Lower lobe of right lung (tissue), 2 donors: ENCODE measurements at regions not wholly inside any gene's neighbourhood (a gene's known extent, or its start where the extent isn't known, plus 50 kb on each side); places are given as distances from the start of the nearest gene placed in this dataset.
"Not testable (repeated sequence)": the region's sequence is repeated elsewhere in the genome, so short reads cannot be mapped to it uniquely, and the experiment has no call there.

ENCODE experiments used
- ATAC-seq, 2 donors: fragments of 200-7000 bp; cut with Tn5 transposase; one replicate each; pipeline ENCODE4 v1.9.1; 2020 to 2022; ENCODE audit warnings: mild to moderate bottlenecking in 2 of 2, moderate library complexity in 2 of 2
- DNase-seq: peaks from one replicate; pipeline ENCODE4 v3.0.0-alpha.2; 2020
- H3K27ac ChIP-seq: fragments of 200-600 bp; one replicate; pipeline ENCODE4 v1.8.0; 2022
- H3K27me3 ChIP-seq: fragments of 200-600 bp; one replicate; pipeline ENCODE4 v1.8.0; 2022; ENCODE audit warnings: low read depth
- H3K36me3 ChIP-seq: fragments of 200-600 bp; one replicate; pipeline ENCODE4 v1.8.0; 2022; ENCODE audit warnings: mild to moderate bottlenecking
- H3K4me1 ChIP-seq: fragments of 200-600 bp; one replicate; pipeline ENCODE4 v1.8.0; 2022
- H3K4me3 ChIP-seq: fragments of 200-600 bp; one replicate; pipeline ENCODE4 v1.8.0; 2022; ENCODE audit warnings: mild to moderate bottlenecking
- H3K9me3 ChIP-seq: fragments of 200-600 bp; one replicate; pipeline ENCODE4 v1.8.0; 2022
- CTCF ChIP-seq: fragments of 200-600 bp; IDR thresholded peaks from one replicate; pipeline ENCODE4 v1.8.0; 2022; ENCODE audit warnings: antibody characterized with exemption, mild to moderate bottlenecking
- intact Hi-C: fragments of 100-400 bp; cut with DNase I; formaldehyde crosslinking; loops from one replicate; pipeline ENCODE4 v1.11.0; 2022
- donor health status: DM: no; HTN: yes; CAD: no; lungs with severe emphysema.

- DNase-seq (no peak), ATAC-seq (no peak)
- Histone ChIP-seq H3K4me1 (no peaks in the 10 kb centered on the region), H3K27me3 (no peaks in the 10 kb centered on the region), H3K4me3 (no peak overlapping the region), H3K36me3 (no peaks in the 10 kb centered on the region), H3K27ac (no peak overlapping the region), H3K9me3 (no peaks in the 10 kb centered on the region)
- TF ChIP-seq CTCF, result no peak
- intact Hi-C loops, result no loop called here
Measured at GRCh38 chr11:133636711-133637355, 104.5 kb upstream of the OPCML start.

GRCh38 chr11:133635244-133635739 lies 103.0 kb upstream of the OPCML start:
- Histone ChIP-seq H3K4me3 (no peak overlapping the region), H3K27ac (no peak overlapping the region), H3K9me3 (no peaks in the 10 kb centered on the region), H3K36me3 (no peaks in the 10 kb centered on the region), H3K27me3 (no peaks in the 10 kb centered on the region), H3K4me1 (no peaks in the 10 kb centered on the region)
- DNase-seq (no peak), ATAC-seq (no peak)
- no peak for TF ChIP-seq CTCF
- intact Hi-C loops, result no loop called here

GRCh38 chr11:133628371-133628770 lies 96.1 kb upstream of the OPCML start:
- intact Hi-C loops, result not testable (repeated sequence)

GRCh38 chr11:133621611-133622010 lies 89.3 kb upstream of the OPCML start:
- Histone ChIP-seq H3K4me3 (no peak overlapping the region), H3K27ac (no peak overlapping the region), H3K9me3 (no peaks in the 10 kb centered on the region), H3K27me3 (no peaks in the 10 kb centered on the region), H3K4me1 (no peaks in the 10 kb centered on the region), H3K36me3 (no peaks in the 10 kb centered on the region)
- peak in 1 of 2 donors; percentile 46 for ATAC-seq
- no peak for DNase-seq
- TF ChIP-seq CTCF, result no peak
- intact Hi-C loops, result no loop called here

More at GRCh38 chr11:133628371-133628770, 96.1 kb upstream of the OPCML start:
- DNase-seq, H3K27me3 ChIP-seq, ATAC-seq, H3K9me3 ChIP-seq, H3K4me3 ChIP-seq, H3K36me3 ChIP-seq, H3K27ac ChIP-seq, H3K4me1 ChIP-seq: not testable (repeated sequence)

- no peak for DNase-seq
- ATAC-seq, result no peak
- H3K27me3 ChIP-seq, result no peaks in the 10 kb centered on the region
- no peak overlapping the region for H3K27ac ChIP-seq
- H3K36me3 ChIP-seq, result no peaks in the 10 kb centered on the region
- H3K4me3 ChIP-seq, result no peak overlapping the region
- TF ChIP-seq CTCF, result no peak
- intact Hi-C loops, result no loop called here
- H3K4me1 ChIP-seq, result no peaks in the 10 kb centered on the region
- peaks cover 4% of the 10 kb centered on the region for H3K9me3 ChIP-seq
Measured at GRCh38 chr11:133619973-133620372, 87.7 kb upstream of the OPCML start.

- no peak for ATAC-seq
Measured at GRCh38 chr11:133619397-133619796, 87.1 kb upstream of the OPCML start.

More at GRCh38 chr11:133619397-133619796, 87.1 kb upstream of the OPCML start:
- no peak for TF ChIP-seq CTCF
- DNase-seq, result no peak
- Histone ChIP-seq H3K36me3 (no peaks in the 10 kb centered on the region), H3K9me3 (peaks cover 4% of the 10 kb centered on the region), H3K4me3 (no peak overlapping the region), H3K27me3 (no peaks in the 10 kb centered on the region), H3K27ac (no peak overlapping the region), H3K4me1 (no peaks in the 10 kb centered on the region)
- intact Hi-C loops, result no loop called here
